ENCODE measurements at regions not wholly inside any gene's neighbourhood (a gene's known extent, or its start where the extent isn't known, plus 50 kb on each side); places are given as distances from the start of the nearest gene placed in this dataset.

- intact Hi-C loops (cut with micrococcal nuclease), result no loop called here
- Histone ChIP-seq H3K9me3 (ENCODE audit: low read length) (no peaks in the 10 kb centered on the region), H3K27ac (ENCODE audit: low read length) (no peak overlapping the region), H3K9ac (ENCODE audit: low read length) (no peak overlapping the region), H2AFZ (ENCODE audit: low read length) (no peak overlapping the region), H3K36me3 (ENCODE audit: low read depth, low read length) (no peaks in the 10 kb centered on the region), H3K4me1 (ENCODE audit: insufficient read depth, low read length) (no peaks in the 10 kb centered on the region), H3K9me2 (replicated peaks; ENCODE audit: low read length) (no peaks in the 10 kb centered on the region), H4K20me1 (ENCODE audit: low read length) (no peaks in the 10 kb centered on the region), H3K4me3 (ENCODE audit: low read length) (no peak overlapping the region), H3F3A (ENCODE audit: low read length, unreplicated experiment) (no peaks in the 10 kb centered on the region), H3K4me2 (ENCODE audit: low read length) (no peak overlapping the region), H3K79me2 (ENCODE audit: low read length) (no peaks in the 10 kb centered on the region), H3K27me3 (ENCODE audit: low read length) (no peaks in the 10 kb centered on the region)
- BruUV-seq (replicated peaks), result no TSS peak
- ChIA-PET POLR2A (ENCODE audit: unreplicated experiment) (no interaction called here), CTCF (no interaction called here)
- ATAC-seq (no peak), DNase-seq (no peak)
- no peak for TF ChIP-seq CTCF (conservative IDR thresholded peaks at IDR 0.05; ENCODE audit: low read depth, low read length)
- no peak for TF ChIP-seq EZH2phosphoT487 (IDR thresholded peaks at IDR 0.05; ENCODE audit: borderline replicate concordance, low read length)
- TF ChIP-seq EZH2 (IDR thresholded peaks at IDR 0.05; ENCODE audit: low read length, unreplicated experiment), result no peak
Observed at GRCh38 chr18:40360558-40360957, 1594.5 kb upstream of the PIK3C3 start.

- TF ChIP-seq EZH2phosphoT487 (IDR thresholded peaks at IDR 0.05; ENCODE audit: borderline replicate concordance, low read length) (no peak), EZH2 (IDR thresholded peaks at IDR 0.05; ENCODE audit: low read length, unreplicated experiment) (no peak), CTCF (conservative IDR thresholded peaks at IDR 0.05; ENCODE audit: low read depth, low read length) (no peak)
- H3K9me3 ChIP-seq (ENCODE audit: low read length), result no peaks in the 10 kb centered on the region
- H3K36me3 ChIP-seq (ENCODE audit: low read depth, low read length), result no peaks in the 10 kb centered on the region
- H3K9me2 ChIP-seq (replicated peaks; ENCODE audit: low read length), result no peaks in the 10 kb centered on the region
- no peak overlapping the region for H3K4me2 ChIP-seq (ENCODE audit: low read length)
- no peak overlapping the region for H3K27ac ChIP-seq (ENCODE audit: low read length)
- H3K4me3 ChIP-seq (ENCODE audit: low read length), result no peak overlapping the region
- H3K9ac ChIP-seq (ENCODE audit: low read length), result no peak overlapping the region
- no peaks in the 10 kb centered on the region for H4K20me1 ChIP-seq (ENCODE audit: low read length)
- ChIA-PET POLR2A (ENCODE audit: unreplicated experiment) (interaction anchor here (0.6 kb wide), 1 partner anchor 409 kb away, joined by 3 read pairs; no protein-coding TSS in a partner anchor), CTCF (no interaction called here)
- intact Hi-C loops (cut with micrococcal nuclease), result no loop called here
- BruUV-seq (replicated peaks), result no TSS peak
- ATAC-seq (no peak), DNase-seq (no peak)
- H3K79me2 ChIP-seq (ENCODE audit: low read length), result no peaks in the 10 kb centered on the region
- no peaks in the 10 kb centered on the region for H3K27me3 ChIP-seq (ENCODE audit: low read length)
- no peak overlapping the region for H2AFZ ChIP-seq (ENCODE audit: low read length)
- H3F3A ChIP-seq (ENCODE audit: low read length, unreplicated experiment), result no peaks in the 10 kb centered on the region
- no peaks in the 10 kb centered on the region for H3K4me1 ChIP-seq (ENCODE audit: insufficient read depth, low read length)
Observed at GRCh38 chr18:40357536-40357935, 1597.5 kb upstream of the PIK3C3 start.

- Histone ChIP-seq H2AFZ (ENCODE audit: low read length) (no peak overlapping the region), H3K79me2 (ENCODE audit: low read length) (no peaks in the 10 kb centered on the region), H3K4me2 (ENCODE audit: low read length) (no peak overlapping the region), H3F3A (ENCODE audit: low read length, unreplicated experiment) (no peaks in the 10 kb centered on the region), H3K9ac (ENCODE audit: low read length) (no peak overlapping the region), H3K4me1 (ENCODE audit: insufficient read depth, low read length) (no peaks in the 10 kb centered on the region), H3K9me3 (ENCODE audit: low read length) (no peaks in the 10 kb centered on the region), H3K4me3 (ENCODE audit: low read length) (no peak overlapping the region), H4K20me1 (ENCODE audit: low read length) (no peaks in the 10 kb centered on the region), H3K9me2 (replicated peaks; ENCODE audit: low read length) (no peaks in the 10 kb centered on the region), H3K27ac (ENCODE audit: low read length) (no peak overlapping the region), H3K27me3 (ENCODE audit: low read length) (no peaks in the 10 kb centered on the region), H3K36me3 (ENCODE audit: low read depth, low read length) (no peaks in the 10 kb centered on the region)
- no peak for ATAC-seq
- no peak for DNase-seq
- intact Hi-C loops (cut with micrococcal nuclease), result no loop called here
- TF ChIP-seq EZH2phosphoT487 (IDR thresholded peaks at IDR 0.05; ENCODE audit: borderline replicate concordance, low read length), result no peak
- TF ChIP-seq CTCF (conservative IDR thresholded peaks at IDR 0.05; ENCODE audit: low read depth, low read length), result no peak
- TF ChIP-seq EZH2 (IDR thresholded peaks at IDR 0.05; ENCODE audit: low read length, unreplicated experiment), result no peak
- POLR2A ChIA-PET (ENCODE audit: unreplicated experiment), result no interaction called here
- BruUV-seq (replicated peaks), result no TSS peak
- CTCF ChIA-PET, result no interaction called here
Observed at GRCh38 chr18:40356168-40356567, 1598.9 kb upstream of the PIK3C3 start.
